GM12878 (cell line): ENCODE measurements at regions not wholly inside any gene's neighbourhood (a gene's known extent, or its start where the extent isn't known, plus 50 kb on each side); places are given as distances from the start of the nearest gene placed in this dataset.

Experiments
- ASH2L ChIP-seq: fragments of 300-600, 200-600 bp; sonication (generic); IDR thresholded peaks from 2 replicates; pipeline ENCODE4 v1.6.1; 2017; ENCODE audit warnings: low read depth, mild to moderate bottlenecking, borderline replicate concordance
- CTCF ChIP-seq, 3 experiments: IDR thresholded peaks in 2 of 3; conservative IDR thresholded peaks in 1 of 3; 2 replicates each; pipeline ENCODE4 v1.5.1; 2011; ENCODE audit warnings: low read depth in 3 of 3, low read length in 3 of 3, mild to moderate bottlenecking in 3 of 3, control low read depth in 2 of 3, moderate library complexity in 2 of 3, inconsistent platforms in 1 of 3, mixed read lengths in 1 of 3; ENCODE audit not compliant: control insufficient read depth in 2 of 3, insufficient read depth in 1 of 3; ENCODE audit errors: extremely low read depth in 1 of 3
- EP300 ChIP-seq, 2 experiments: fragments of 150-350 bp in 1 of 2; IDR thresholded peaks; 2 replicates each; pipeline ENCODE4 v1.6.1; 2011 to 2012; ENCODE audit warnings: low read depth in 2 of 2, low read length in 2 of 2, borderline replicate concordance in 1 of 2, improper control_type of control experiment in 1 of 2, inconsistent platforms in 1 of 2; ENCODE audit not compliant: control insufficient read depth in 1 of 2
- IKZF2 ChIP-seq, 2 experiments: fragments of 450-650 bp; IDR thresholded peaks; 2 replicates each; pipeline ENCODE4 v1.6.1; 2017; ENCODE audit warnings: mild to moderate bottlenecking in 2 of 2, moderate library complexity in 2 of 2
- POLR2A ChIP-seq: IDR thresholded peaks from 2 replicates; pipeline ENCODE4 v1.6.1; 2011; ENCODE audit warnings: low read depth, mild to moderate bottlenecking, low read length
- POLR2AphosphoS5 ChIP-seq: IDR thresholded peaks from 2 replicates; pipeline ENCODE4 v1.6.1; 2011; ENCODE audit warnings: mild to moderate bottlenecking, low read length, inconsistent platforms
- RELB ChIP-seq: fragments of 450-650 bp; IDR thresholded peaks from 2 replicates; pipeline ENCODE4 v1.6.1; 2017; ENCODE audit warnings: low read depth, mild to moderate bottlenecking, moderate library complexity
- SMC3 ChIP-seq: IDR thresholded peaks from 2 replicates; pipeline ENCODE4 v1.6.1; 2011; ENCODE audit warnings: low read length, improper control_type of control experiment, borderline replicate concordance
- SUZ12 ChIP-seq: fragments of 200-600 bp; sonication (generic); IDR thresholded peaks from one replicate; pipeline ENCODE4 v1.6.1; 2018; ENCODE audit warnings: antibody characterized with exemption, mild to moderate bottlenecking; ENCODE audit not compliant: unreplicated experiment

- TF ChIP-seq CTCF (IDR thresholded peaks at IDR 0.05 in 2 of 3, conservative IDR thresholded peaks at IDR 0.05 in 1 of 3; ENCODE audit: control insufficient read depth in 2 of 3, extremely low read depth in 1 of 3, insufficient read depth in 1 of 3, low read depth in 3 of 3, low read length in 3 of 3) = no peak
- no peak for TF ChIP-seq RELB
- TF ChIP-seq IKZF2 (IDR thresholded peaks at IDR 0.05) = no peak
- no peak for TF ChIP-seq POLR2A
- TF ChIP-seq SMC3 = no peak
- no peak for TF ChIP-seq ASH2L
- TF ChIP-seq POLR2AphosphoS5 = no peak
- no peak for TF ChIP-seq SUZ12
- no peak for TF ChIP-seq EP300 (IDR thresholded peaks at IDR 0.05; ENCODE audit: borderline replicate concordance in 1 of 2, control insufficient read depth in 1 of 2, low read depth in 2 of 2, low read length in 2 of 2)
These were observed 235.1 kb upstream of the XYLT1 start for GRCh38 chr16:17705847-17706246.
